LoVo (cell line): ENCODE measurements at regions not wholly inside any gene's neighbourhood (a gene's known extent, or its start where the extent isn't known, plus 50 kb on each side); places are given as distances from the start of the nearest gene placed in this dataset.

ENCODE experiments used
- DNase-seq: peaks from one replicate; pipeline ENCODE4 v3.0.0-alpha.2; 2016; ENCODE audit warnings: low spot score

DNA sequence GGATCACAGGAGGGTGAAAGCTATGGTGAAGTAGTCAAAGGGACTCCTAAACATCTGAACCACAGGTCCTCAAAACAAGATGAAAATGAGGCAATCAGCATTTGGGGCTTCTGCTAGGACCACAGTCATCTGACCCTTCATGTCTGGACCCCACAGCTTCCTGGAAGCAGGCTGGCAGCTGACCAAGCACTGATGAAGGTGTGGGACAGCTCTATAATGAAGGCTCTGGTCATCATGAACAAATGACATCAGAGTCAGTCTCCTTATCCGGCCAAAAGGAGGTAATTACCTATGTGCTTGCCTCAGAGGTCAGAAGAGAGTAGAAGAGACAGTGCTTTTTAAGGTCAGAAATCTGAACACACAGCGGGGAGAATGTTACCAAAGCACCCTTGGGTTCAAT is 101.2 kb upstream of the GNAO1 start:
- DNase-seq: no peak

GRCh38 chr16:56087626-56088025 is 103.7 kb upstream of the GNAO1 start:
- DNase-seq: no peak

GRCh38 chr16:56081371-56081770 is 109.9 kb upstream of the GNAO1 start:
- no peak for DNase-seq

GRCh38 chr16:56075732-56076388 is 115.4 kb upstream of the GNAO1 start:
- no peak for DNase-seq

DNA sequence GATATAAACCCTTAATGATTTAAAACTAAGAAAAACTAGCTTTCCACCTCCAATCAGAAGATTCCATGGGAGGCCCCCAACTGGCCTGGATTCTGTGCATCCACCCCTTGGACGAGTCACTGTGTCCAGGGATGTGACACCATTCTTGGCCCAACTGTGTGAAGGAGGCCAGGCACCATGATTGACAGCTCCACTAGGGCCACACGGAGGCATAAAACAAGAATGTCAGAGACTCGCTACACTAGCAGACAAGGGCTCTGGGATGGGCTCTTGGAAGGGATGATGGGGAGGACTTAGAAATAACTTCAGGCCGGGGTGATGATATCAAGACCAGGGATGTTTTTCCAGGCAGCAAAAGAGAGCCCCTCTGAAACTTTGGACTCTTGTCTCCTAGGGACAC is 117.8 kb upstream of the GNAO1 start:
- DNase-seq: no peak

DNA sequence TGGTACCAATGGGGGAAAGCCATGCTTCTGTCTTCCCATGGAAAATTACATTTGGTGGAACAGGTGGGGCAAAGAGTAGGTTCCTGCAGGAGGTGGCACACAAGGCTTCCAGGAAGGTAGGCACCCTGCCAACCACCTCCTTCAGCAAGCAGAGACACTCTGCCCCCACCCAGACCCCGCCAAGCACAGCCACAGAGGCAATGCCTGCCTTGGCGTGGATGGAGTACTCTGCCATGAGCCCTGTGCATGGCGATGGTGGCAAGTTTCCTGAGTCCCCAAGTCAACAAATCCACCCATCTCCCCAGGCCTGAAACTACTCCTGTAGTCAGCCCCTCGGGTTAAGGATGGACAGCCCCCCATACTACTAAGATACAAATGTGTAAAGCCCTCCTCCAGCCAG is 119.2 kb upstream of the GNAO1 start:
- DNase-seq: no peak

GRCh38 chr16:56068816-56069215 is 122.5 kb upstream of the GNAO1 start:
- no peak for DNase-seq

GRCh38 chr16:56068314-56068713 is 123.0 kb upstream of the GNAO1 start:
- no peak for DNase-seq

DNA sequence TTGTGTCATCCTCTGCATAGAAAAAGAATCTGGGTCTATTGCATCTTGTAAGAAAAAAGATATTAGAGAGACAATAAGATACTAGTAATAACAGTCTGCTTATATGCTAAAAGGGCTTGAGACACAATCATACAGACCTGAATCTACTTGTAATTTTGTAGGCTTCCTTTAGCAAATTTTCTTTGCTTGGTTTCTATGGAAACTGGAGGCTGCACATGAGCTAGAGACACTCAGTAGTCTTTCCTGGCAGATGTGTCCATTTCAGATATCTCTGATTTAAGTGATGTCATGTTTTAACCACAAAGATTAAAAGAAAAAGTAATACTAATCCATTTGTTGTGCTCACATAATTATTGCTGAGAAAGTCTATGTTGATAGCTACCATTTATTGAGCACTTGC is 123.9 kb upstream of the GNAO1 start:
- DNase-seq: no peak

- DNase-seq: no peak
Observed at GRCh38 chr16:56066617-56067016, 124.7 kb upstream of the GNAO1 start.

- DNase-seq: no peak
Observed at GRCh38 chr16:56063111-56063510, 128.2 kb upstream of the GNAO1 start.

DNA sequence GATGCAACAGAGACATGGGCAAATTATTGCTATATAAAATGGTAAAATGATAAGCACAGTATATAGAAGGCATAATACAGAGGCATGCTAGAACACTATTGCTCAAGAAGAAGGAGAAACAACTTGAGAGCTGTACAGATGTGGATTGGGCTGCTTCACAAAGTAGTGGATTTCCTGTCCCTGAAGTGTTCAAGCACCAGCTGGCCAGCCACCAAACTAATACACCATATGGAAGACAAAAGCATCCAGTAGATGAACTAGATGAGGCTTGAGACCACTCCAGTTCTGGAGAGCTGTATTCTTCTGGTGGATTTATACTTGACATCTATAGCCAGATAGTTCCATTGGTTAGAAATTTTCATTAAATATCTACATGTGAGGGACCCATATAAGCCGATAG is 134.1 kb upstream of the GNAO1 start:
- no peak for DNase-seq

DNA sequence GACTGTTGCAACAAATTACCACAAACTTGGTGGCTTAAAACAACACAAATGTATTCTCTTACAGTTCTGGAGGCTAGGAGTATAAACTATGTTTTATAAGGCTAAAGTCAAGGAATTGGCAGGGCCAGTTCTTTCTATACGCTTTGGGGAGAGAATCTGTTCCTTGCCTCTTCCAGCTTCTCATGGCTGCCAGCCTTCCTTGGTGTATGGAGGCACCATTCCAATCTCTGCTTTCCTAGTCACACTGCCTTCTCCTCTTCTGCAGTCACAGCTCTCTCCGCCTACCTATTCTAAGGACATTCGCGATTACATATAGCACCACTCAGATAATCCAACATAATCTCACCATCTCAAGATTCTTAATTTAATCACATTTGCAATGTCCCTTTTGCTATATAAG is 140.4 kb upstream of the GNAO1 start:
- no peak for DNase-seq

GRCh38 chr16:56048425-56049105 is 142.7 kb upstream of the GNAO1 start:
- no peak for DNase-seq

- DNase-seq: no peak
Observed at GRCh38 chr16:56047307-56048234, 143.7 kb upstream of the GNAO1 start.

DNA sequence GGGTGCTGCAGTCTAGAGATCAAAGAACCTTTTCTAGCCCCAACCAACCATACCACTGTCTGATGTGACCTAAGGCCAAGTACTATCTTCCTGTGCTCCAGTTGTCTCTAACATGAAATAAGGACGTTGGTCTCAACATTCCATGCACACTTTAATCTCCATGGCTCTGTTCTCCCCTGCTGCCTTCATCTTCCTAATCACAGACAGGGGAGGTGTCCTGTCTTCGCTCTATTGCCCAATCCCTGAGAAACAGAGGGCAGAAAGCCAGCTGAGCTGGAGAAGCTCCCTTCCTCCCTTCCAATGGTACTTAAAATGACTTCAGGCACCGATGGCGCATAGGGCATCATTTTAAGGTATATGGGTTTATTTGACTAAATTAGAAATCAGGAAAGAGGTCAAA is 148.9 kb upstream of the GNAO1 start:
- no peak for DNase-seq

- DNase-seq: no peak
Observed at GRCh38 chr16:56041556-56042140, 149.6 kb upstream of the GNAO1 start.

GRCh38 chr16:56038564-56039098 is 152.7 kb upstream of the GNAO1 start:
- DNase-seq: no peak

DNA sequence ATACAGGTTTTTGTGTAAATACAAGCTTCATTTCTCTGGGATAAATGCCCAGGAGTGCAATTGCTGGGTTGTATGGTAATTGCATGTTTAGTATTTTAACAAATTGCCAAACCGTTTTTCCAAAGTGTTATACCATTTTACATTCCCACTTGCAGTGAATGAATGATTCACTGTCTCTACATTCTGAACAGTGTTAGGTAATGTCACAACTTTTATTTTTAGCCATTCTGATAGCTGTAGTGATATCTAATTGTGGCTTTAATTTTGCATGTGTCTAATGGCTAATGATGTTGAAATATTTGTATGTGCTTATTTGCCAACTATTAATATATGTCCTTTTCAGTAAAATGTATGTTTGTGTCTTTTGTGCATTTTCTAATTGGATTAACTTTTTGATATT is 156.9 kb upstream of the CES5A start:
- DNase-seq: no peak

- no peak for DNase-seq
Observed at GRCh38 chr16:56029026-56029425, 153.9 kb upstream of the CES5A start.

GRCh38 chr16:56022818-56023217 is 147.6 kb upstream of the CES5A start:
- DNase-seq: no peak

- no peak for DNase-seq
Observed at GRCh38 chr16:56019274-56019673, 144.1 kb upstream of the CES5A start.
